OCI-LY7 (cell line): ENCODE measurements at regions not wholly inside any gene's neighbourhood (a gene's known extent, or its start where the extent isn't known, plus 50 kb on each side); places are given as distances from the start of the nearest gene placed in this dataset.

Experiments
- BruUV-seq: library from RNA; stranded (reverse); fragments of 400-500 nt; replicated peaks from 2 replicates; lab custom pipeline; 2021; lab: Mats Ljungman, UMichigan
- CTCF ChIA-PET: fragments of 300-600 bp; sonication (Branson Sonifier 250); formaldehyde crosslinking; loops from one replicate; lab custom pipeline; 2022; ENCODE audit warnings: antibody characterized with exemption; ENCODE audit not compliant: unreplicated experiment; lab: Charles Lee
- POLR2A ChIA-PET: fragments of 300-600 bp; sonication (Branson Sonifier 250); formaldehyde crosslinking; loops from one replicate; lab custom pipeline; 2022; ENCODE audit warnings: antibody characterized with exemption; lab: Charles Lee
- DNase-seq: peaks from one replicate; pipeline ENCODE4 v3.0.0-alpha.2; 2015; ENCODE audit warnings: low spot score
- H2AFZ ChIP-seq: fragments of 200-600 bp; sonication (generic), shearing (Covaris generic); 2 replicates; pipeline ENCODE4 v1.6.1; 2014; ENCODE audit warnings: mild to moderate bottlenecking, antibody characterized with exemption, low read length, moderate library complexity
- H3K27ac ChIP-seq: fragments of 200-600 bp; sonication (generic); 2 replicates; pipeline ENCODE4 v1.5.1; 2014; ENCODE audit warnings: mixed run types, low read depth, mild to moderate bottlenecking, moderate library complexity, low read length, inconsistent platforms; ENCODE audit not compliant: poor library complexity, severe bottlenecking
- H3K36me3 ChIP-seq: fragments of 200-600 bp; sonication (generic); 2 replicates; pipeline ENCODE4 v1.6.1; 2014; ENCODE audit warnings: mild to moderate bottlenecking, antibody characterized with exemption, low read length, moderate library complexity, mixed read lengths; ENCODE audit not compliant: insufficient read depth
- H3K4me1 ChIP-seq: fragments of 200-600 bp; sonication (generic); 2 replicates; pipeline ENCODE4 v1.5.1; 2014; ENCODE audit warnings: mild to moderate bottlenecking, low read length; ENCODE audit not compliant: insufficient read depth, poor library complexity, severe bottlenecking
- H3K4me2 ChIP-seq: fragments of 200-600 bp; sonication (generic); 2 replicates; pipeline ENCODE4 v1.6.1; 2014; ENCODE audit warnings: mild to moderate bottlenecking, low read length
- H3K4me3 ChIP-seq: fragments of 200-600 bp; sonication (generic); 2 replicates; pipeline ENCODE4 v1.5.1; 2014; ENCODE audit warnings: mild to moderate bottlenecking, low read depth, low read length; ENCODE audit not compliant: poor library complexity, severe bottlenecking
- H3K79me2 ChIP-seq: fragments of 200-600 bp; sonication (generic); 2 replicates; pipeline ENCODE4 v1.6.1; 2016; ENCODE audit warnings: low read depth, mild to moderate bottlenecking, low read length, moderate library complexity, mixed read lengths; ENCODE audit not compliant: insufficient read depth
- H3K9me2 ChIP-seq: fragments of 200-600 bp; sonication (generic); 2 replicates; pipeline ENCODE4 v1.6.1; 2016; ENCODE audit warnings: mild to moderate bottlenecking, low read length, mixed read lengths; ENCODE audit not compliant: insufficient read depth
- H3K9me3 ChIP-seq: fragments of 200-600 bp; sonication (generic); 2 replicates; pipeline ENCODE4 v1.6.1; 2014; ENCODE audit warnings: mild to moderate bottlenecking, mixed run types, low read length, mixed read lengths
- H4K20me1 ChIP-seq: fragments of 200-600 bp; sonication (generic); 2 replicates; pipeline ENCODE4 v1.6.1; 2014; ENCODE audit warnings: mild to moderate bottlenecking, antibody characterized with exemption, low read length, moderate library complexity, mixed read lengths; ENCODE audit not compliant: insufficient read depth
- CTCF ChIP-seq: fragments of 200-600 bp; sonication (generic); conservative IDR thresholded peaks from 2 replicates; pipeline ENCODE4 v1.5.1; 2014; ENCODE audit warnings: mild to moderate bottlenecking, antibody characterized with exemption, low read length, moderate library complexity, mixed read lengths
- EZH2phosphoT487 ChIP-seq: fragments of 200-600 bp; sonication (generic); IDR thresholded peaks from 2 replicates; pipeline ENCODE4 v1.6.1; 2018; ENCODE audit warnings: low read depth, borderline replicate concordance, mild to moderate bottlenecking, mixed run types, antibody characterized with exemption, low read length, moderate library complexity, mixed read lengths
- intact Hi-C: fragments of 100-400 bp; cut with micrococcal nuclease; formaldehyde crosslinking; loops from one replicate; pipeline ENCODE4 v1.10.0; 2022; ENCODE audit not compliant: unreplicated experiment

GRCh38 chr11:134679592-134679991, 267.6 kb upstream of the B3GAT1 start:
- no peak overlapping the region for H2AFZ ChIP-seq
- no peaks in the 10 kb centered on the region for H3K79me2 ChIP-seq
- H3K9me3 ChIP-seq: no peaks in the 10 kb centered on the region
- no peaks in the 10 kb centered on the region for H3K36me3 ChIP-seq
- H3K4me3 ChIP-seq: no peak overlapping the region
- H3K4me1 ChIP-seq: no peaks in the 10 kb centered on the region
- CTCF ChIA-PET: no interaction called here
- H3K9me2 ChIP-seq: no peaks in the 10 kb centered on the region
- no peak overlapping the region for H3K27ac ChIP-seq
- POLR2A ChIA-PET: no interaction called here
- H3K4me2 ChIP-seq: no peak overlapping the region
- no peak for TF ChIP-seq CTCF
- no peak for TF ChIP-seq EZH2phosphoT487
- H4K20me1 ChIP-seq: no peaks in the 10 kb centered on the region
- intact Hi-C loops: no loop called here
- DNase-seq: no peak
- BruUV-seq: no TSS peak

GRCh38 chr11:134678744-134679143, 266.7 kb upstream of the B3GAT1 start:
- ChIA-PET CTCF (no interaction called here), POLR2A (no interaction called here)
- DNase-seq: no peak
- Histone ChIP-seq H3K4me1 (no peaks in the 10 kb centered on the region), H3K9me2 (no peaks in the 10 kb centered on the region), H4K20me1 (no peaks in the 10 kb centered on the region), H3K79me2 (no peaks in the 10 kb centered on the region), H2AFZ (no peak overlapping the region), H3K9me3 (no peaks in the 10 kb centered on the region), H3K4me2 (no peak overlapping the region), H3K27ac (no peak overlapping the region), H3K36me3 (no peaks in the 10 kb centered on the region), H3K4me3 (no peak overlapping the region)
- TF ChIP-seq CTCF: no peak
- BruUV-seq: no TSS peak
- intact Hi-C loops: no loop called here

- intact Hi-C loops: no loop called here
- no peaks in the 10 kb centered on the region for H3K9me3 ChIP-seq
- H4K20me1 ChIP-seq: no peaks in the 10 kb centered on the region
- H3K4me1 ChIP-seq: no peaks in the 10 kb centered on the region
- ChIA-PET CTCF (no interaction called here), POLR2A (no interaction called here)
- H3K9me2 ChIP-seq: no peaks in the 10 kb centered on the region
- H2AFZ ChIP-seq: no peak overlapping the region
- no TSS peak for BruUV-seq
- H3K4me3 ChIP-seq: no peak overlapping the region
- H3K36me3 ChIP-seq: no peaks in the 10 kb centered on the region
- no peak for DNase-seq
- no peak overlapping the region for H3K27ac ChIP-seq
- TF ChIP-seq EZH2phosphoT487: no peak
- TF ChIP-seq CTCF: no peak
- H3K4me2 ChIP-seq: no peak overlapping the region
- H3K79me2 ChIP-seq: no peaks in the 10 kb centered on the region
Observed at GRCh38 chr11:134677891-134678551, 266.0 kb upstream of the B3GAT1 start.
